Panc1 (cell line): ENCODE measurements at regions not wholly inside any gene's neighbourhood (a gene's known extent, or its start where the extent isn't known, plus 50 kb on each side); places are given as distances from the start of the nearest gene placed in this dataset.

Source experiments
- POLR2AphosphoS5 ChIP-seq: IDR thresholded peaks from 2 replicates; pipeline ENCODE4 v1.6.1; 2012; ENCODE audit warnings: mild to moderate bottlenecking, low read depth, low read length, moderate library complexity
- SIN3A ChIP-seq: IDR thresholded peaks from 2 replicates; pipeline ENCODE4 v1.6.1; 2012; ENCODE audit warnings: low read depth, mild to moderate bottlenecking, low read length, moderate library complexity, borderline replicate concordance; ENCODE audit not compliant: insufficient read depth
- TCF7L2 ChIP-seq: IDR thresholded peaks from 2 replicates; pipeline ENCODE4 v1.6.1; 2011; ENCODE audit warnings: mild to moderate bottlenecking, low read depth, low read length, inconsistent platforms
- TF ChIP-seq, protein P1 (sequence below): fragments of 450-650 bp; IDR thresholded peaks from 2 replicates; pipeline ENCODE4 v1.5.1; 2017; ENCODE audit warnings: mild to moderate bottlenecking
- TF ChIP-seq, protein P2 (sequence below), 2 experiments: IDR thresholded peaks; 2 replicates each; pipeline ENCODE4 v1.6.1; 2011 to 2012; ENCODE audit warnings: low read depth in 2 of 2, control low read depth in 1 of 2, low read length in 1 of 2, mild to moderate bottlenecking in 1 of 2, moderate library complexity in 1 of 2; ENCODE audit not compliant: insufficient read depth in 1 of 2

DNA sequence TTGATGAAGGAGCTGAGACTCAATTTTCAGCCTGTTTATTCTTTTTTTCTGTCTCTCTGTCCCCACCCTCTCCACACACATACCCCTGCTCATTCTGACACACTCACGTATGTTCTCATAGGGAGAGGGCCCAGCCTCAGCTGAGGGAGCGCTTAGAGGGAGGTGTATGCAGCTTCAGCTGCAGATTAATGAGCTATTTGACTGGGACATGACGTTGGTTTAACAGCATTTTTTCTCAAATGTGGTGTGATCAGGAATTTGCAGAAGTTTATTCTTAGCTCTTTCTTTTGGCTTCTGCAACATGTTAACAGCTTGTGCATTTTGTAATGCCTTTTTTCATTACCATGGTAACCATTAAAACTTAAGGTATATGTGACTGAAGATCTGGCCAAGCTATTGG, 1547.1 kb upstream of the PIK3C3 start:
- TF ChIP-seq, protein P1, sequence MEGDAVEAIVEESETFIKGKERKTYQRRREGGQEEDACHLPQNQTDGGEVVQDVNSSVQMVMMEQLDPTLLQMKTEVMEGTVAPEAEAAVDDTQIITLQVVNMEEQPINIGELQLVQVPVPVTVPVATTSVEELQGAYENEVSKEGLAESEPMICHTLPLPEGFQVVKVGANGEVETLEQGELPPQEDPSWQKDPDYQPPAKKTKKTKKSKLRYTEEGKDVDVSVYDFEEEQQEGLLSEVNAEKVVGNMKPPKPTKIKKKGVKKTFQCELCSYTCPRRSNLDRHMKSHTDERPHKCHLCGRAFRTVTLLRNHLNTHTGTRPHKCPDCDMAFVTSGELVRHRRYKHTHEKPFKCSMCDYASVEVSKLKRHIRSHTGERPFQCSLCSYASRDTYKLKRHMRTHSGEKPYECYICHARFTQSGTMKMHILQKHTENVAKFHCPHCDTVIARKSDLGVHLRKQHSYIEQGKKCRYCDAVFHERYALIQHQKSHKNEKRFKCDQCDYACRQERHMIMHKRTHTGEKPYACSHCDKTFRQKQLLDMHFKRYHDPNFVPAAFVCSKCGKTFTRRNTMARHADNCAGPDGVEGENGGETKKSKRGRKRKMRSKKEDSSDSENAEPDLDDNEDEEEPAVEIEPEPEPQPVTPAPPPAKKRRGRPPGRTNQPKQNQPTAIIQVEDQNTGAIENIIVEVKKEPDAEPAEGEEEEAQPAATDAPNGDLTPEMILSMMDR = no peak
- no peak for TF ChIP-seq POLR2AphosphoS5
- no peak for TF ChIP-seq TCF7L2
- TF ChIP-seq, protein P2, sequence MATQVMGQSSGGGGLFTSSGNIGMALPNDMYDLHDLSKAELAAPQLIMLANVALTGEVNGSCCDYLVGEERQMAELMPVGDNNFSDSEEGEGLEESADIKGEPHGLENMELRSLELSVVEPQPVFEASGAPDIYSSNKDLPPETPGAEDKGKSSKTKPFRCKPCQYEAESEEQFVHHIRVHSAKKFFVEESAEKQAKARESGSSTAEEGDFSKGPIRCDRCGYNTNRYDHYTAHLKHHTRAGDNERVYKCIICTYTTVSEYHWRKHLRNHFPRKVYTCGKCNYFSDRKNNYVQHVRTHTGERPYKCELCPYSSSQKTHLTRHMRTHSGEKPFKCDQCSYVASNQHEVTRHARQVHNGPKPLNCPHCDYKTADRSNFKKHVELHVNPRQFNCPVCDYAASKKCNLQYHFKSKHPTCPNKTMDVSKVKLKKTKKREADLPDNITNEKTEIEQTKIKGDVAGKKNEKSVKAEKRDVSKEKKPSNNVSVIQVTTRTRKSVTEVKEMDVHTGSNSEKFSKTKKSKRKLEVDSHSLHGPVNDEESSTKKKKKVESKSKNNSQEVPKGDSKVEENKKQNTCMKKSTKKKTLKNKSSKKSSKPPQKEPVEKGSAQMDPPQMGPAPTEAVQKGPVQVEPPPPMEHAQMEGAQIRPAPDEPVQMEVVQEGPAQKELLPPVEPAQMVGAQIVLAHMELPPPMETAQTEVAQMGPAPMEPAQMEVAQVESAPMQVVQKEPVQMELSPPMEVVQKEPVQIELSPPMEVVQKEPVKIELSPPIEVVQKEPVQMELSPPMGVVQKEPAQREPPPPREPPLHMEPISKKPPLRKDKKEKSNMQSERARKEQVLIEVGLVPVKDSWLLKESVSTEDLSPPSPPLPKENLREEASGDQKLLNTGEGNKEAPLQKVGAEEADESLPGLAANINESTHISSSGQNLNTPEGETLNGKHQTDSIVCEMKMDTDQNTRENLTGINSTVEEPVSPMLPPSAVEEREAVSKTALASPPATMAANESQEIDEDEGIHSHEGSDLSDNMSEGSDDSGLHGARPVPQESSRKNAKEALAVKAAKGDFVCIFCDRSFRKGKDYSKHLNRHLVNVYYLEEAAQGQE (IDR thresholded peaks at IDR 0.05; ENCODE audit: insufficient read depth in 1 of 2, low read depth in 2 of 2, low read length in 1 of 2) = no peak
- TF ChIP-seq SIN3A = no peak
